HG03280 (cell line): ENCODE measurements at regions not wholly inside any gene's neighbourhood (a gene's known extent, or its start where the extent isn't known, plus 50 kb on each side); places are given as distances from the start of the nearest gene placed in this dataset.

Experiments used
- ATAC-seq: cut with Tn5 transposase; IDR thresholded peaks from one replicate; pipeline ENCODE4 v1.9.1; 2021; ENCODE audit warnings: mild to moderate bottlenecking, moderate library complexity; ENCODE audit not compliant: unreplicated experiment

DNA sequence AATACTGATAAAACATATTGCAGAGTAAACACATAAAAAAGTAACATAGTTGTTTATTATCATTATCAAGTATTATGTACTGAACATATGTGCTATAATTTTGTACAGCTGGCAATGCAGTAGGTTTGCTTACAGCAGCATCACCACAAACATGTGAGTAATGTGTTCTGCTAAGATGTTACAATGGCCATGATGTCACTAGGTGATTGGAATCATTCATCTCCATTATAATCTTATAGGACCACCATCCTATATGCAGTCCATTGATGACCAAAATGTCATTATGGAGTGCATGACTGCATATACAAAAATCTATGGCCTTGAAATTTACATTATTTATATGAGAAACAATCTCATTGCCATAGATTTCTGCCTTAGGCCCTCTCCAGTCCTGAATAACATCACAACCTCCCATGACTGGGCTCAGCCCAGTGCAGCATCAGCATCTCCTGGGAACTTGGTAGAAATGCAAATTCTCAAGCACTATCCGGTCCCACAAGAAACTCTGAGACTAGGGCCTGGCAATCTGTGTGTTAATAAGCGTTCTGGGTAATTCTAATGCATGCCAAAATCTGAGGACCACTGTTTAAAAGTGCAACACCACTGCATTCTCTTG lies 352.0 kb upstream of the MARCKS start:
- no peak for ATAC-seq

DNA sequence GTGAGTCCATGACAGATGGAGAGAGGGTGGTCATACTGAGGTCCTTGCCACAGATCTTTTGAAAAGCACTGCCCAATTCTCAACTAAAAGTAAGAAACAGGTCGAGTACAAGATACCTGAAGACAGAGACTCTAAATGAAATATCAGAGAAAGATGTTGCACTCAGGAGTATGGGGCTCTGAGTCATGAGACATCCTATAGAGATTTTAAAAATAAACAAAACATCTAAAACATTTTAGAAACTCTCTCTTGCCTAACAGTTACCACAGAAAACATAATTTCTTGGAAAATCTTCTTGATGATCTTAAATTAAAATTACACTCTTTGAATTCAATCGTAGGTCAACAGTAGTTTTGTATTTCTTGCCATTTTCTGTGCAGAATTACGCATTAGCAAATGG lies 348.9 kb upstream of the MARCKS start:
- ATAC-seq = no peak

DNA sequence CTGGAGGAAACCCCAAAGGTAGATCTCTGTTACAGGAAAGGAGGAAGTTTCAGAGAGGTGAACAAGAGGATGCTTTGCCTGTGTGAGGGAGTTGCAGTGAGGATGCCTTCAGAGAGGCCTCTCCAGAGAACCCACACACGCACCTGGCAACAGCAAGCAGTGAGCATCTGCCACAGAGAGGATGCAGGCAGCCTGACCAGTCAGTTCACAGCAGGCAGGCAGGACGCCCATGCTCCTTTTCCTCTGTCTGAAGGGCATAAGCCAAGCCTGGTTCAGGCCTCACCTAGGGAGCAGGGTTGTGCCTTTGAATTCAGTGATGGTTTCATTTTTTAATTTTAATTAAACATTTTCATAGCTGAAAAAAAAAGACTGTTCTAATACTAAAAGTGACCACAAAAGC lies 346.0 kb upstream of the MARCKS start:
- ATAC-seq = no peak

DNA sequence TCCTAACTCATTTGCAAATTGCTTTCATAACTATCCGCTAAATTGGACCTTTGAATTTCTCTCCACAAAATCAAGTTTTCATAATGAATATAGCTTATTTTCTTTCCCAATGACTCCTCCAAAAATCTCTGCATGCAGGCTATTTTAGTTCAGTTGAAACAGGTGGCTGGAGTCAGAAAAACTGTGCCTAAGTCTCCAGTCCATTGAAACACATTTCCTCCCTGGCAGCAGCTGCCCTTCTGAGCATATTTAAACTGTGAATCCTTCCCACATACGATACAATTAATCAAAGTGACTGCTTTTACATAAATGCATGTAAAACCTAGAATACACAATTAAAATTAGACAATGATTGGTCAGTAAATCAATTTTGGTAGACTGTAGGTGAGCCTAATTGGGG lies 344.6 kb upstream of the MARCKS start:
- no peak for ATAC-seq

DNA sequence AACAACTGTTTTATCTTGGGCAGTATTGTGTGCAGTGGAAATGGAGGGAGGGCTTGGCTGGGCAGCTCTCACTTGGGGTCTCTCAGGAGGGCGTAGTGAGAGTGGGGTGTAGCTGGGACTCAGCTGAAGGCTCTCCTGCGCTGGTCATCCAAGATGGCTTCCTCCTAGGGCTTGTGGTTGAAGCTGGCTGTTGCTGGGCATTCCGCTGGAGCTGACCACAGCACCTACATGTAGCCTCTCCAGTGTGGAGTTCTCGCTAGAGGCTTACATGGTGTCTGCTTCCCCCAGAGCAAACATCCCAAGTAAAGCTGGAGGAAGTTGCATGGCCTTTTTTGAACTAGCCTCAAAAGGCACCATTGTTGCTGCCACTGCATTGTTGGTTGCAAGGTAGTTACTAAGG lies 344.1 kb upstream of the MARCKS start:
- no peak for ATAC-seq

DNA sequence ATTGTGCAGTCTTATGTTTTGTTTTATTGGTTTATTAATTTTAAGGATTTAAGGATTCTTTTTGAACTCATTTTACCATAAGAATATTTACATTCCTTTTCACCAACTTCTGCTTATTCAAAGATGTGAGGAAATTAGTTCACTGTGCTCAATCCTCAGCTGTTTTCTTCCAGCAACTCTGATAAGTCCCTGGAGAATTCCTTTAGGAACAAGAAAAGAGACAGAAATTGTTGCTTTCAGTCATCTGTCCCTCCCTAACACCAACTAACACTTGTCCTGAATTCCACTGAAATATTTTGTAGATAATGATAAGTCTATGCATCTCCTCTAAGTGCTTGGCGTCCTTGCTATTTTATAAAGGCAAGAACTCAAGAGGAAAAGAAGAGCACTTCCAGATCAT lies 334.8 kb upstream of the MARCKS start:
- ATAC-seq = no peak

DNA sequence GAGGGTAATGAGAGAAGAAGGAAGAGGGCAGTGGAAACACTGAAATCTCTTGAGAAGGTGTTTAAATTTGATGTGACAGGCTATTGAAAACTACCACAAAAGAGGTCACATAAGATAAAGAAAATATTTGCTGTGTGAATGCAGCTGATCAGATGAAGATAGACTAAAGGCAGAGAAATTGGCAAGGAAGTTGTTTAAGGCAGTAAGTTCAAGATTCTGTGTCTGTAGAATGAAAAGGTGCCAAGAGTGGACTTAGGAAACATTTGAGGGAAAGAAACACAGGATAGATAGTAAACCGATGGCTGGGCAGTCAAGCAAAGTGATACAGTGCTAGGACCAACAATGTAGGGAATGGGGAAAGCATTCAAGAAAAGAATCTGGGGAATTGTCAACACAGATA lies 332.3 kb upstream of the MARCKS start:
- no peak for ATAC-seq

DNA sequence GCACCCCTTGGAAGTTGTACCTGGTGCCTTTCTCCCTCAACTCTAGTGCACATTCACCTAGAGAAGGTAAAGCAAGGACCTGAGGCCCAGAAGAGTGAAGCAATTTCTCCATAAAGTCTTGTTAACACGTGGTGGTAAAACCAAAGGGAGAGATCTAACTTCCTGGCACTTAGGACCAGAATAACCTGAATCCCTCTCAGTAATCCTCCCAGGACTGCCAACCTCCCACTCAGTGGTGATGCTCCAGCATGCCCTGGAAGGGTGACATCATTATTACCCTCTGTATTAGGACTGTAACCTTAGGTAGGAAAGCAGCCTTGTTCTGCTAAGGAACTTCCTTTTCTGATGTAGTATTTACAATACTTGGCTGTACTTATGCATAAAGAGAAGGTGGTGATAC lies 330.6 kb upstream of the MARCKS start:
- no peak for ATAC-seq

DNA sequence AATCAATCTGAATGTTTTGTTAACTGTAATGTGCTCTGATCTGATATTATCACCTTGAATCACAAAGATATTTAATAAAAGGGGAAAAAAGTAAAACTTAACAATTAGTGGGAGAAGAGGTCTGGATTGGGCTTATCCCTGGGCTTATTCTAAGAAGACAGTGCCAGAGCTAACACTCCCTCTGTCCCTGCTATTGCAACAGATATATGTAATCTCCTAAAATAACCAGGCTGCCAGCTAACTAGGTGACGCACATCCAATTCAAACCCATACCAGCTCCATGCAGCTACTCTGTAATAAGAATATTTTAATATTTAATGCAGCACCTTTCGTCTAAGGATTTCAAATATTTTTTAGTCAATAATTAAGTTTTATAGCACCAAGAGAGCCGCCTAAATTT lies 330.1 kb upstream of the MARCKS start:
- ATAC-seq = no peak

DNA sequence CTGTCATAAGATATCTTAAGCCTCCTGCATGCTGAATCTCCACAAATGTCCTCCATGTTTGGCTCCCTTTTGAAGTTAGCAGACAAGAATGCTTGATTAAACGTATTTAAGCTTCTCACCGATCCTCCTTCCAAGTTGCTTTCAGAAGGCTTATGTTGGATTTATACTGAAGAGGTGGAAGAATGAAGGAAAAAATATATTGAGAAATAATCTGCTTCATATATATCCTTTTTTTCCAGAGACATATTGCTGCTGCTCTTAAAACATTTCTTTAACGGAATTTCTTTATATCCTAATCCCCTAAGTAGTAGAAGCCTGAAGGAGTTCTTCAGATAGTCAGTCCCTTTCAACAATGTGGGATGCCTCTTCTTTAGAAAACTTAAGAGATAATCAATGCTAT lies 329.0 kb upstream of the MARCKS start:
- no peak for ATAC-seq

DNA sequence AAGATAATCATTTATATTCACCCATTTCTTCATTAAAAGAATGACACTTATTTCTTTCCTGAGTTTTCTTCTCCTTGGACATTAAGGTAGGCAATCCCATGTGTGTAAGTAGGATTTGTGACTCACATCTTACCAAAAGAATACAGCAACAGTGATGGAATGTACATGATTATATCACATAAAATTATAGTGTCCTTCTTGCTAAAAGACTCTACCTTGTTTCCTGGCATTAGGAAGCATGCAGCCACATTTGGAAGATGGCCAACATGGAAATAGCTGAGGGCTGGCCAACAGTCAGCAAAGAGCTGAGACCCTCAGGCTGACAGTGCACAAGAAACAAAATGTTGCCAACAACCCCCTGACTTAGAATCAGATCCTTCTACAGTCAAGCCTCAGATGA lies 327.9 kb upstream of the MARCKS start:
- no peak for ATAC-seq

DNA sequence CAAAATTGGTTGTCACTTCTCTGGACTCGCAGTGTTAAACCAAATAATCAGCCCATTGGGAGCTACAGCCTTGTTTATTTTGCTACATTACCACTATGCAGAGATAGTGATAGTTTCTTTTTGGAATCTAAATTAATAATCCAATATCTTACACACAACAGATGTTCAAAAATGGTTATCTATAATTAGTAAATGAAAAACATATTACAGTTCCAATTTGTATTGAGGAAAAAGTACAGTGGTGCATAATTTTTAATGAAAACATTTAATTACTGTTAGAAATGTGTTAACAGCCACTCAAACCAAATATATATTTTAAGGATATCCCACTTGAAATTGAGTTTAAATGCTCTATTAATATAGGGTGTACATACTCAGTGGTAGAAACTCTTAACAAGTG lies 327.3 kb upstream of the MARCKS start:
- ATAC-seq = no peak

DNA sequence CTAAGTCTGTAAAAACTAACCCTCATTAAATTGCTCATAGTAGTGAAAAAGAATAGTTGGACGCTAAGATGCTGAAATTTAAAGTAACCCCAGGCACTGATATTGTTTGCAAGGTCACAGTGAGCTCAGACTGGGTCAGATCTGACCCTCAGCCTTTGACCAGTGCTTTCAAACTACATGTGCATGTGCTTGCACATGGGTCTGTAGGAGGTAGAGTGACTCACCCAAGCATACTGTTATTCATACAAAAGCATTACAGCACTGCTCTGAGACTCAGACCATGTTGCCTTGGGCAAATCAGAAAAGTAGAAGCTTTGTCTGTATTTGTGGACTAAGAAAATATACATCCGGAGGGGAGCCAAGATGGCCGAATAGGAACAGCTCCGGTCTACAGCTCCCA lies 326.4 kb upstream of the MARCKS start:
- ATAC-seq = no peak

DNA sequence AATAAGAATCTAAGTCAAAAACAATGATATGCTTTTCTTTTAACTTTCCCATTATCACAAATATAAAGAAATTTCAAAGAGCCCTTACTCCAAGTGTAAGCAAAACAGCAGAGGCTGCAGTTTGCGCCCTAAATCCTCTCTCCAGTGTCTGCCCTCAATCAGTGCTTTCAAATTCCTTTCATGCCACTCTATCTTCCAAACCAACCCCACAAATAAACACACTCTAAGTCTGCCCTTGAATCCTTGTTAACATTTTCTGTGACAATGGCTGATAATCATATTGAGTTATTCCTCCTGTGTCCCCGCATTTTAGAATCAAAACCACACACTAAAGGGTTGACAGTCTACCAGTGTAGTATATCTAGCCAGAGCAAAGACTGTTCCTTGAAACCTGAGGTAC lies 317.9 kb upstream of the MARCKS start:
- ATAC-seq = no peak

DNA sequence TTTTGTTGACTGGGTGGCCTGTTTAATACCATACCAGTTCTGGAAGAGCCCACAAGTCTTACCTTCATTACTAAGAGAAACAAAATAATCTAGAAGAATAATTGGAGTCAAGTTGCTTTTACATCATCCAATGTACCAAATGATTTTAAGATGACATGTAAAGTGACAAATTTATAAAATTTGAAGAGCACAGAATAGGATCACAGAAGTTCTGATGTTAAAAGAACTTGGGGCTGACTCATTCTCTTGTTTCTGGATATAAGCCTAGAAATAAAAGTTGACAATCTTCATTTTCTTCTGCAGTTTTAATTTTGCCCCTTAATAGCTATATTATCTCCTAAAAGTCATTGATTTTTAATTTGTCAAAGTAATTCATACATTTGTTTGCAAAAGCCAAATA lies 317.5 kb upstream of the MARCKS start:
- no peak for ATAC-seq

DNA sequence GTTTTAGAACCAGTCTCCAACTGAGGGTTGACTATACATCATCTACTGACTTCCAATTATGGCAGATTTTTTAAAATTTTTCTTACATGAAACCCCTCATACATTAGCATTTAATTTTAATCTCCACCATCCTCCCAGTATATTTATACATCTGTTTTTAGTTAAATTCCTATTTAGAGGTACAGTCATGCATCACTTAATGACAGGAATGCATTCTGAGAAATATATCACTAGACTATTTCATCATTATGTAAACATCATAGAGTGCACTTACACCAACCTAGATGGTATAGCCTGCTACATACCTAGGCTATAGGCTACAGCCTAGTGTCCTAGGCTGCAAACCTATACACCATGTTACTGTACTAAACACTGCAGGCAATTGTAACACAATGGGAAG lies 316.7 kb upstream of the MARCKS start:
- ATAC-seq = no peak

DNA sequence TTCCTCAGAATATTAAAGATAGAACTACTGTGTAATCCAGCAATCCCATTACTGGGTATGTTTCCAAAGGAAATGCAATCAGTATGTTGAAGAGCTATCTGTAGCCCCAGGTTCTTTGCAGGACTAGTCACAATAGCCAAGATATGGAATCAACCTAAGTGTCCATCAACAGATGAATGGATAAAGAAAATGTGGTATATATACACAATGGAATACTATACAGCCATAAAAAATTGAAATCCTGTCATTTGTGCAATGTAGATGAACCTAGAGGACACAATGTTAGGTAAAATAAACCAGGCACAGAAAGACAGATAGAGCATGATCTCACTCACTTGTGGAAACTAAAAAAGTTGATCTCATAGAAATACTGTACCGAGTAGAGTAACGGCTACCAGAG lies 306.0 kb upstream of the MARCKS start:
- no peak for ATAC-seq

DNA sequence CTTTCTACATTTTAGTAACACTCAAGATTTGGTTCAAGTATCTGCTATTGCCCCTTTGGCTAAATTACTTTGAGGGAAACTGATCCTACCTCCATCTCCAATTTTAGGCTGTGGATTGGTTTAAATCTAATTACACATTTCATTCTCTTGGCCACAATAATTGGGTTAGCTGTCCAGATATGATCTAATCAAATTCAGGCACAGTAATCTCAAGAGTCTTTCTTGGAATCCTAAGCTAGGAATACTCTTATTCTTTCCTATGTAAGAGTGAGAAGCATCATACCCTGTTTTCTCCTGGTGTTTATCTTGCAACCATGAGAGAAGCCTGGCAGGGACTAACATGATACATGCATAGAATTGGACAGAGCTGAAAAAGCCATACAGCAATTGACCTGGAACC lies 300.4 kb upstream of the MARCKS start:
- no peak for ATAC-seq

DNA sequence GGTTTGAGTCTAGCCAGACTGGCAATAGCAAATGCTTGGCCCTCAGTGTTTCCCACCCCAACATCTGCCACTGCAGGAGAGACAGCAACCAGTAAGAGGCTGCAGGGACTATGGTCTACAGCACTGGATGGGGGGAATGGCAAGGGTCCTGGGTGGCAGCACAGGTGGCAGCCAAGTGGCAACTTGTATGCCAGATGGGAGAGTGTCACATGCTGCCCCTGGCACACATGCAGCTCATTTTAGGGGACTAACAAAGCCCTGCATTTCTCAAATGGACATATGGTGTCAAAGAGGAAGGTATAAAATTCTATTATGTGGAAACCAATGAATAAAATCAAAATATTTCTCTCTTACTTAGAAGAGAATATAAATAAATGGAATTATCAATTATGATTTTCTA lies 298.7 kb upstream of the MARCKS start:
- no peak for ATAC-seq

DNA sequence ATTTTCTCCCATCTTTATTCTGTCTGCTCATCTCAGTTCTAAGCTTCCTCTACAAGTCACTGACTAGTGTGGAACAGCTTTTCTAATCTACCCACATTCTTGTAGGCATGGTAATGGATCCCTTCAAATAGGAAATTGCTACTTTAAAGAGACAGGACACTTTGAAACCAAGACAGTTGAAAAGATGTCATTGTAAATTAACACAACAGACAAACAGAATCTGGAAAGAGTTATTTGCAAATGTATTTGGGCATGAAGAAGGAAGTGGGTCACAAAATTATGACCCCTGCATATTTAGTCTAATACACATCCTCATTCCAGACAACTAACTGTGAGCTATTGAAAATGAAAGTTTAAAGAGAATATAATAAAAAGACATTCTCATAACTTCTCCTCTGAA lies 298.2 kb upstream of the MARCKS start:
- no peak for ATAC-seq

DNA sequence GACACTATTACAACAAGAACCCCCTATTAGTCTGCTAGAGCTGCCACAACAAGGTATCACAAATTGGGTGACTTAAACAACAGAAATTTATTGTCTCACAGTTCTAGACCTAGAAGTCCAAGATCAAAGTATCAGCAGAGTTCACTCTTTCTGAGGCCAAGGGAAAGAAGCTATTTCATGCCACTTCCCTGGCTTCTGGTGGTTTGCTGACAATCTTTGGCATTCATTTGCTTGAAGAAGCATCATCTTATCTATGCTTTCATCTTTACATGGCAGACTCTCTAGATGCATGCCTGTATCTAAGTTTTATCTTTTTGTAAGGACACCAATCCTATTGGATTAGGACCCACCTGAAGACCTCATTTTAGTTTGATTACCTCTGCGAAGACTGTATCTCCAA lies 296.8 kb upstream of the MARCKS start:
- ATAC-seq = no peak

DNA sequence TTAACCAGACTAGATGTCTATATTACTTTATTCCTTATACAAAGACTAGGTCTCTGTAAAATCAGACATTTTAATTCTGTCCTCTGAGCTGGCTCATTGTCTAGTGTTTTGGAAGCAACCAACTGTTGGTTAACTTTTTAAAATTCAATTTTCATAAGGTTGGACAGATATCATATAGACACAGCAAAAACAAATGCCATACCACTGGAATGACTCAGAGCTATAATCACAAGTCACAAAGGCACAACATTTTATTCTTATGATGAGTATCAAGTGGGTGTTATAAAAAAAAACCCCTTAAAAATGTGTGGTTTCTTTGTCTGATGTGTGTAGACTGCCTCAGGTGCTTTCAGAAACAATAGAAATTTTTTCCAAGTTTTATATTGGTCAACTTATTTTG lies 296.2 kb upstream of the MARCKS start:
- no peak for ATAC-seq

DNA sequence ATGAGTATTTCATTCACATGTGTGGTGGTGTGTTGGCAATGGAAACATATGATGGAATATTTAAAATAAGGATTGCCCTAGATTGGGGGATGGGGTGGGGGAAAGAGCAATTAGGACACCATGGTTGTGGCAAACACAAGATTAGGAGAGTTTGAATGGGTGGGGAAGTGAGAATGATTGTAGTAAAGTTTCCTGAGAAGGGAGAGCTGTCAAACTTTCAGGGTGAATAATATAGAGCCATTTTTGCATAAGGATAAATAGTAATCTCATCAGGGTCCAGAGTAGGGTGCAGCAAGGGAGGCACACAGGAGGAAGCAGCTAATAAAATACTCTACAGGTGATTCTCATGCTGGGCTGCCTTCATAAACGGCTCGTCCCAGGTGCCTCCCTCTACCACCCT lies 294.9 kb upstream of the MARCKS start:
- ATAC-seq = no peak
